Transverse colon (tissue), 3 donors: ENCODE measurements at regions not wholly inside any gene's neighbourhood (a gene's known extent, or its start where the extent isn't known, plus 50 kb on each side); places are given as distances from the start of the nearest gene placed in this dataset.

Experiments used
- POLR2A ChIP-seq: fragments of 450-650 bp; IDR thresholded peaks from one replicate; pipeline ENCODE4 v1.6.1; 2016; ENCODE audit warnings: antibody characterized with exemption, mild to moderate bottlenecking, moderate library complexity
- TF ChIP-seq, protein P1 (sequence below), 5 experiments: fragments of 200-600 bp in 3 of 5; fragments of 450-650 bp in 2 of 5; sonication (generic) in 3 of 5; IDR thresholded peaks; 1 replicate in 2 of 5; 2 replicates in 3 of 5; pipeline ENCODE4 v1.5.1; 2016 to 2017; ENCODE audit warnings: antibody characterized with exemption in 5 of 5, inconsistent platforms in 3 of 5, mild to moderate bottlenecking in 2 of 5, moderate library complexity in 1 of 5

DNA sequence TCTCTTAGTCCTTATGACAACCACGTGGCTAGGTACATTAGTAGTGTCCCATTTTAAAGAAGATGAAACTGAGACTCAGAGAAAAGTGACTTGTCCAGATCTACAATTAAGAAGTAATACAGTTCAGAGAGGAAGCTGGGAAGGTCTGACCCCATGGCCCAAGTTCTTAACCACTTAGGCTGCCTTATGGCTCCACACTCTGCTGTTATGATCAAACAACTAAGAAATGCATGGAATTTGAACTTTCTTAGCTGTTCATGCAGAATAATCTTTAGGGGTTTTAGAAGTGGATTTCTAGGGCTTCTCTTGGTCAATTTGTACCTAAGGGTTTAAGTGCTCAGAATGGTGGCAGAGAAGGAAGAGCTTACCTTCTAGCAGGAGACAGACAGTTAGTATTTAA lies 128.0 kb upstream of the MSX2 start:
- TF ChIP-seq POLR2A: no peak
- TF ChIP-seq, protein P1, sequence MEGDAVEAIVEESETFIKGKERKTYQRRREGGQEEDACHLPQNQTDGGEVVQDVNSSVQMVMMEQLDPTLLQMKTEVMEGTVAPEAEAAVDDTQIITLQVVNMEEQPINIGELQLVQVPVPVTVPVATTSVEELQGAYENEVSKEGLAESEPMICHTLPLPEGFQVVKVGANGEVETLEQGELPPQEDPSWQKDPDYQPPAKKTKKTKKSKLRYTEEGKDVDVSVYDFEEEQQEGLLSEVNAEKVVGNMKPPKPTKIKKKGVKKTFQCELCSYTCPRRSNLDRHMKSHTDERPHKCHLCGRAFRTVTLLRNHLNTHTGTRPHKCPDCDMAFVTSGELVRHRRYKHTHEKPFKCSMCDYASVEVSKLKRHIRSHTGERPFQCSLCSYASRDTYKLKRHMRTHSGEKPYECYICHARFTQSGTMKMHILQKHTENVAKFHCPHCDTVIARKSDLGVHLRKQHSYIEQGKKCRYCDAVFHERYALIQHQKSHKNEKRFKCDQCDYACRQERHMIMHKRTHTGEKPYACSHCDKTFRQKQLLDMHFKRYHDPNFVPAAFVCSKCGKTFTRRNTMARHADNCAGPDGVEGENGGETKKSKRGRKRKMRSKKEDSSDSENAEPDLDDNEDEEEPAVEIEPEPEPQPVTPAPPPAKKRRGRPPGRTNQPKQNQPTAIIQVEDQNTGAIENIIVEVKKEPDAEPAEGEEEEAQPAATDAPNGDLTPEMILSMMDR (IDR thresholded peaks at IDR 0.05): no peak
